ENCODE measurements at regions not wholly inside any gene's neighbourhood (a gene's known extent, or its start where the extent isn't known, plus 50 kb on each side); places are given as distances from the start of the nearest gene placed in this dataset.
"Not testable (repeated sequence)": the region's sequence is repeated elsewhere in the genome, so short reads cannot be mapped to it uniquely, and the experiment has no call there.

DNA sequence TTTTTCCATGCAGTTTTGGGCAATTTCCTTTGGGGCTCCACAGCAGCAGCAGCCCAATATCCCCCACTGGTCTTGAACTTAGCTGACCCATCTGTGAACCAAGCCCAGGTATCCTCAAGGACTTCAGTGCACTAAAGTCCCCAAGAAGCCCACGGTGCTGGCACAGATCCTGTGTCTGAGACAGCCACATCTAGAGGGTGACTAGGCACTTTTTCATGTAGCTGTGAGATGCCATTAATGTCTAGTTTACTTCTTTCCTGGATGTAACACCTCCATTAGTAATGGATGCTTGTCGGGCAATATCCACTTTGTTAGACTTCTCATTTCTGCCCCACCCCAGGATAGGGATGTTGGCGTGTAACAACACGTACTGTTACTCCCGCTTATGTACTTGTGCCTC, 117.9 kb downstream of the GPCPD1 start:
- no peak for DNase-seq (ENCODE audit: low read depth, low spot score)

DNA sequence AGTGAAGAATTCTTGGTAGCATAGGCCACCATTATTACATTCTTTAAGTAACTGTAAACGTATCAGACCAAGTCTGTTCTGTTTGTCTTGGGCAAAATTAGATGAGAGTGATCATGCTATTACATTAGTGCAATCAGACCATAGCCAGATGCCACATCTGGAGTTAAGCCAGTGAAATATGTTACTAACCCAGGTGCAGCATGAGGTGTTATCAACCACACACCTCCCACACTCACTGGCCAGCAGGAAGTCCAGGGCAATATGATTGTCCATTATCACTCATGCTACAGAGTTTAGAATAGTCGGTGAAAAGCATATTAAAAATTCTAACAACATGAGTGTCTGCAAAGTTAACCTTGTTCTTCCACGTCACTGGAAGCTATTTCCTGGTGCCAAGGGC, 119.4 kb downstream of the GPCPD1 start:
- DNase-seq (ENCODE audit: low read depth, low spot score) = no peak

DNA sequence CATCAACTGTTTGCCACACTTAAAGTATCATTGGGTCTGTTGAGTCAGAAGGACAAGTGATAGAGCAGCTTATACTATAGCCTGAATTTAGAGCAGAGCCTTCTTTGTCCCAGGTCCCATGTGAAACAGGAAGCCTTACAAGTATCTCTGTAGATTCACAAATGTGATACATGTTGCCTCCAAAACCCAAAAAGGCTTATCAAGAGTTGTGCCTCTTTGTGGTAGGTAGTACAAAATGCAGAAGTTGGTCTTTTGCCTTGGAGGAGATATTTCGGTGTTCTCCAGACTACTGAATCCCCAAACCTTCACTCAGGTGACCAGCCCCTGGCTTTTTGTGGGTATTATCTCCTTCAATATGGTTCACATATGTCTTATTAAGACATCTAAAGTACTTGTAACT, 121.2 kb downstream of the GPCPD1 start:
- no peak for DNase-seq (ENCODE audit: low read depth, low spot score)

DNA sequence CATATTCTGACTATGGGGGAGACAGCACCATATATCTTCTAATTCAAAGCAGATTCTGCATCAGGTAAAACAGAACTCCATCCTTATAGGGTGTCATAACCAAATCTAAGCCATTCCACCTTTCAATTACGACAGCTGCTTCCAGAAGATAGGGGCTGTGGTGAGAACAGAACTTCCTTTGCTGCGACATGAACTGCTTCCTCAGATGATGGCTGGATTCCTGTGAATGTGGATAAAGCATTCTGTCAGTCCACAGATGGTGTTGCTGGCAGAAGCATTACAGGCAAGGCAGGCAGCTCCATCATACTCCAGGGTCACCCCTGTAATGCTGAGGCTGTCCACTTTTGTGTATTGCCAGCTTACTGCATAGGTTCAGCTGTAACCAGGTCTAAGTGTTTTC, 122.0 kb downstream of the GPCPD1 start:
- no peak for DNase-seq (ENCODE audit: low read depth, low spot score)

DNA sequence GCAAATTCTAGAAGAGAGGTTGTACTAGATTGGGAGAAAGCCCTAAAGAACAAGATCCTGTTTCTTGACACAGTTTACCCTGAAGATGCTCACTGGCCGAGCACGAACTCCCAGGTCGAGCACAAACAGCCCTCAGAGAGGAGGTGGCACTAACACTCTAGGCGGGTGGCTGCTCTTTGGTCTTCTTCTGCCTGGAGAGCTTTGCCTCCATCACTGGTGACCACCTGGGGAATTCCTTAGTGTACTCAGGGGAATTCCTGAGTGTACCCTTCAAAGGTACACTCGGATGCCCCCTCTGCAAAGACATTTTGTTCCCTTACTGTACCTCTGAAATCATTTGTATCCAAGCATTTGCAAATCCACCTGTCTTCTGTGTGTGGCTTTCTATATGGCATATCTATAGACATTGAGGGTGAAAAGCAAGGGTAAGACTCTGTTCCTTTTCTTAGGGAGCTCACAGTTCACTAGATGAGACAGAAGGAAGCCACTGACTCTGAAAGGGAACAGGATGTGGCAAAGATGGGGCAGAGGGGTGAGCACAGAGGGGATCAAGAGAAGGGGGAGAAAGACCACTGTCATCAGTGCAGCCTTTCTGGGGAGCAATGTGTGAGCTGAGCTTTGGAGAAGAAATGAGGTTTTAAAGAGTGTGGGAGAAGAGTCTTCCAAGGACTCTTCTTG, 124.3 kb downstream of the GPCPD1 start:
- DNase-seq (ENCODE audit: low read depth, low spot score) = no peak

DNA sequence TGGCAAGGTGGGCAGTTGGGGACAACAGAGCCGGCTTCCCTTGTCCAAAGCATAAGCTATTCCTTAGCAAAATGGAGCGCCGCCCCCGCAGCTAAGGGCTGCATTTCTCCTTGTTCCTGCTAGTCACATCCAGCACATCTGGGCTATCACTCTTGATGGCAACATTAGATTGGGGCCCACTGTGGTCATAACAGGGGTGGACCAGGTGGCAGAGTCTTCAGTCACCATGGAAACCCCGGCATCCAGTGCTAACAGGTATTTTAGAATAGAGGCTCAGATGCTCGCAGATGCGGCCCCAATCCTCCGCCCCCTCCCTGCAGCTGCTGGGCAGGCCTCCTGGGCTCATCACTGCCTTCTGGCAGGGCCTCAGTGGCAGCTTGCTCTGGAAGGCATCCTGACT, 125.9 kb downstream of the GPCPD1 start:
- no peak for DNase-seq (ENCODE audit: low read depth, low spot score)

DNA sequence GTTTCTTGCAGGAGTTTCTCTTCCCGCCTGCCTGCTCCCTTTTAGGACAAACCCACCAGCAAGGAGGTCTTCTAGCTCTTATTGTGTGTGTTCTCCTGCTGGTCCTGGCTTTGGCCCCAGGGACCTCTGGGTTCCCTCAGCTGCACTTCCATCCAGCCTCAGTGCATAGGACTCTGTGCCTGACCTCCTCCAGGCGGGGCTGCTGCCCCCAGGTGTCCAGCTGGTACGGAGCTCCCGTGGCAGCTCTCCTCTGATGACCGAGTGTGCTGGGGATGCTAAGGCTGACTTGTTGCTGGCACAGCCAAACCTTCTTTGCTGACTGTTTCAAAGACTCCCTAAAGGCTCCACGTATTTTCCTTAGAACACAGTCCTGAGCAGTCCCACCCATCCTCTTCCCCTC, 126.5 kb downstream of the GPCPD1 start:
- DNase-seq (ENCODE audit: low read depth, low spot score) = no peak

DNA sequence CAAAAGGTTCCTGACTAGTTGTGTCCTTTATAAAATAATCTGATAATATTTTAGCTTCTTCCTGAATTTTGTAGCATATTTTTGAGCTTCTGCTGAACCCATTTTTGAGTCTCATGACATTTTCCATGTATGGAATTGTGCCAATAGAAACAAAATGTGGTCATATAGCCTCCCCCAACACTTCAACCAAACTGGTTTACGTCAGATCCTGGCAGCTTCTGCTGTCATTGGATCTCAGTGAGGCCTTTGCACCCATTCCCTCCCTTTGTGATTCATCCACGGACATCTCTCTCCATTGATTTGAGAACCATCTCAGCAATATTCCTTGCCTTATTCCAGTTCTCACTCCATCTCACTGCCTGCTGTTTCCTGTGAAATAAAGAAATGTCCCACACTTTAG, 128.0 kb downstream of the GPCPD1 start:
- no peak for DNase-seq (ENCODE audit: low read depth, low spot score)

DNA sequence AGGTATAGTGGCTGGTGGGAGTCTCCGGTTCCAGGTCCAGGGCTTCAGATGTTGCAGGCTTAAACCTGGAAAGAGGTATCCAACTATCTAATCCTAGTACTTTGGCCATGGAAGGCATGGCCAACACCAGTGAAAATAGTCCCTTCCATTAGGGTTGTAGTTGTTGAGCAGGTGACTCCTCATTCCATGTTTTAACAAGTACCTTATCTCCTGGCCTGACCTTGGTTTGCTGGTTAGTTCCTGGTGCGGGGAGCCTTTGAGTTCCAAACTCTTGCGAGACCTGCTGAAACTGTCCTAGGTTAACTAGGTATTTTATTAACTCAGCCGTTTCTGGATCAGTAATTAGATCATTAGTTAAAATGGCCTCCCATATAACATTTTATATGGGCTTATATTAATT, 128.9 kb downstream of the GPCPD1 start:
- DNase-seq (ENCODE audit: low read depth, low spot score) = no peak

DNA sequence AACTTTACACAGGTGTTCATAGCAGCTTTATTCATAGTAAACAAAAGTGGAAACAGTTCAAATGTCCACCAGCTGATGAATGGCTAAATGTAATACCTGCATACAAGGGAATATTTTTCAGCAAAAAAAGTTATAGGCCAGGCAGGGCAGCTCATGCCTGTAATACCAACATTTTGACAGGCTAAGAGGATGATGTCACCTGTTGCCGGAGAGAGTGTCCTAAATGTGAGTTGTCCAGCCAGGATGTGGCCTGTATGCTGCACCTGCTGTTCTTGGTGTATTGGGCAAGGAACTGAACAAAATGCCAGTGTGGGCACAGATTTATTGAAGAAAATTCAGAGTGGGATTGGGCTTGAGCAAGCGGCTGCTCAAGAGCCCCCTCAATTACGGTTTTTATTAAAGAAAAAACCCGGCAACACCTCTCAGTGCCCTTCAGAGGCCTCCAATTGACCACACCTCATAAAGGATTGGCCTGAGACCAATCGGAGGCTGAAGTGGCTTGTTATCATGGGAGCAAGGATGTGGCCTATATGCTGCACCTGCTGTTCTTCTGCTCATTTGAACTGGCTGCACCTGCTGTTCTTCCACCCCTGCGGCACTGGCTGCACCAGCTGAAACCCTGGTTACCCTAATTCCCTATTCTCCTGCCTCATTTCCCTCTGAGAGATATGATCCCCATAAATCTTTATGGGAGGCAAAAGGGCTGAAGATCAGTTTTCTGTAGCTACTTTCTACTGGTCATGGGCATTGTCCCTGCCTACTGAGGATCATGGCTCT, 129.8 kb downstream of the GPCPD1 start:
- DNase-seq (ENCODE audit: low read depth, low spot score) = no peak

DNA sequence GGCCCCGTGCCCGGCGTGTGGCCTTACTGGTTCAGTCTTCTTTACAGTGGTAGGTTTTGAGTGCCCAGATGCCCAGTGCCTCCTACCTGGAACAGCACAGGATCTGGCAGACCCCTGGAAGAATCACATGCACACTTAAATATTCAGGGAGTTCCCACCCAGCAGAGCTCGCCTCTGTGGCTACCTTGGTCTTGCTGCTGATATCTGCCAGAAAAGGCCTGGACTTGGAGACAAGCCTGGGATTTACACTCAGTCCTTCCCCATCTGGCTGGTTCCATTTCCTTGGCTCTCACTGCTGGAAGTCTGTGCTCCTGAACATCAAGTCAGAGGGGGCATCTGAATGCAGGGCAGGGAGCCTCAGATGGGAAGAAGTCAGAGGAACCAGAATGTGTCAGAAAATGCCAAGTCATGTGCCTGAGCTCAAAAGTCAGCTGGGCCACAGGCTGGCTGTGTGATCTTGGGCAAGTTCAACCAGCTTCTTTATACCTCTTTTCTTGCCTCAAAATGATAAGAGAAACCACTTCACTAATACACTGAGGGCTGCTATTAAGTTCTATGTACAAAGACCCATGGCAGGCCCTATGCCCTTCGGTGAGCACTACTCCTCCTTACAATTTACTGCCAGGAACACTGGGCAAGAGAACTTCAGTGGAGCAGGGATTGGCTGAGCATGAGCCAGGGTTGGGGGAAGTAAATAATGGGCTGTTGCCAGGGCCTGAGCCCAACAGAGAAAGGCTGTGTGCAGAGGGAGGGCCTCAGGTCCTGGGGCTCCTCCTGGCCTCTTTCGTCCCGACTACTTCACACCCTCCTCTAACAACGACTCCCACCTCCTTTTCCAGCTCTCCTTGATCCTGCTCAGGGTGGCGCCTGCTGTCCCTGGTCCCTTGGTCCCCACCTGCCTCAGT, 135.9 kb downstream of the GPCPD1 start:
- no peak for DNase-seq (ENCODE audit: low read depth, low spot score)

DNA sequence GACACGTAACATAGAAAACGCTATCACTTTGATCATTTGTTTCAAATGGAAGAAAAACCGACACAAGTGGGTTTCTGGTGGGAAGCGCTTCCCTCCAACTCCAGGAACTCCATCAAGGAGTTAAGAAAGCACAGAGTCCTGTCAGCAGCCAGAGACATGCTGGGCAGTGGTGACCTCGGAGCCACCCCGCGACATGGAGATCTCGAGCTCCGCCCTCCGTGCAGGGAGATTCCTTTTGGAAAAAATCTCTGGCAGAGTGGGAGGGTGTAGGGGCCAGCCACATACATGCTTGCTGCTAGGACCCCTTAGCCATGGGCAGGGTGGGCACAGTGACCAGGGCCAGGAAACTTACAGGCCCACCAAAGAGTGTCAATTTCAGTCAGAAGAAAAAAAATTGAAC, 138.9 kb downstream of the GPCPD1 start:
- not testable (repeated sequence) for DNase-seq (ENCODE audit: low read depth, low spot score)

DNA sequence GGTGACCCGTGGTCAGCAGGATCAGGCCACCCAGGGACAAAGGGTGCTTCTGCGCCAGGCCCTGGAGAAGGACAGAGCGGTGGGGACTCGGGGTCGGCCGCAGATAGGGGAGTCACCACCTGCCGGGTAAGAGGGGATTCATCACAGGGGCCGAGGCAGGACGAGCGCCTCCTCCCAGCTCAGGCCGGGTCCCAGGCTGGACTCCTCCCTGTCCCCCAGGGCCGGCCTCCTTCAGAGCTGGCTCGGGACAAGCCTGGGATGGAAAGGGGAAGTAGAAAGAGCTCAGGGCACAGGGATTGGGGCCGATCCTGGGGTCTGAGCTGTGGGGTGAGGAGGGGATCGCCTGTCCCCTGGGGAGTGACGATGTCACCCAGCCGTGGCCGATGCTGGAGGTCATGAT, 139.4 kb downstream of the GPCPD1 start:
- DNase-seq (ENCODE audit: low read depth, low spot score) = no peak

DNA sequence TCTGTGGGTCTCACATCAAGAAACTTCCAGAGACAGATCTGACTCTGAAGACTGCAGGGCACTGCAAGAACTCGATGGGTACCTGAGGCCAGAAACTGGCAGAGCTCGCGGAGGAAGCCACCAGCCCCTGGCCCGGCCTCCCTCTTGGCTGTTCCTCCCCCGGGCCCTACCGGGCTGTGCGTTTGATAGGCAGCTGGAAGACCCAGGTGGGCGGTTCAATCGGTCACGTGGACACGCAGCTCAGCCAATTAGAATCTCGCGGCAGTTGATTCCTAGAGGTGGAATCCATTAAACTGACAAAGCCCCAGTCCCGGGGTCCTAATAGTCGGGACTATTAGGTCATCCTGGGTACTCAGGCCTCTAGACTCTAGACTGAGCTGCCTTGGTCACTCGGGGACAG, 139.9 kb downstream of the GPCPD1 start:
- DNase-seq (ENCODE audit: low read depth, low spot score) = no peak

DNA sequence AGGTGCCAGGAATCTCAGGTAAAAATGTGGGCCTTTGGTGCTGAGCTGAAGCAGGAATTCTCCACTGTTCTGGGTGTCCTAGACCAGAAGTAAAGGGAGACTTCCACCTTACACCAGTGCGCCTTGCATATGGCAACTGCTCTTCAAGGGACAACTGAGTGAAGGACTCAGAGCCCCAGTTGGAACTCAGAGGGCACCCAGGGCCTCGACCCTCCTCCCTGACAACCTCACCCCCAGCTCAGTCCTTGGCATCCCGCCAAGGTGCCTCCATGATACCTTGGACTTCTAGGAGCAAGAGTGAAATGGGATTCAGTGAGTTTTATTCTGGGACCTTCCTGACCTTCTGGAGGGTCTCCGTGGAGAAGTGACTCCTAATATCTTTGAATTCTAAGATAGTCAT, 140.3 kb downstream of the GPCPD1 start:
- no peak for DNase-seq (ENCODE audit: low read depth, low spot score)

DNA sequence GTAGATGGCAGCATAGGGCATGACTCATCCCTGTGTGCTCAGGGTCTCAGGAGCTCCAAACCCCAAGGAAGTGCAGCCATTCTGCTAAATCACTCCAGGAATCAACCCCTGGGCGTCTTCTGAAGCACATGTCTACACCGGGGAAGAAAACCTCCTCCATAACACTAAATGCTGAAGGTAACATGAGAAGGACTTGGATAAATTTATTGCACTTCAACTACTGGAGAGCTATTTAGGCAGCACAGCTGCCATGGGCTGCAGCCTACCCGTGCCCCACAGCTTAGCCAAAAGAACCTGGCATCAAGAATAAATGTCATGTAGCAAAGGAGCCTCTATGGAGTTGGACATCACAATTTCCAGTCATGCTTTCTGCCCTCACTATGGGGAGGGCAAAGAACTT, 141.7 kb downstream of the GPCPD1 start:
- DNase-seq (ENCODE audit: low read depth, low spot score) = no peak

DNA sequence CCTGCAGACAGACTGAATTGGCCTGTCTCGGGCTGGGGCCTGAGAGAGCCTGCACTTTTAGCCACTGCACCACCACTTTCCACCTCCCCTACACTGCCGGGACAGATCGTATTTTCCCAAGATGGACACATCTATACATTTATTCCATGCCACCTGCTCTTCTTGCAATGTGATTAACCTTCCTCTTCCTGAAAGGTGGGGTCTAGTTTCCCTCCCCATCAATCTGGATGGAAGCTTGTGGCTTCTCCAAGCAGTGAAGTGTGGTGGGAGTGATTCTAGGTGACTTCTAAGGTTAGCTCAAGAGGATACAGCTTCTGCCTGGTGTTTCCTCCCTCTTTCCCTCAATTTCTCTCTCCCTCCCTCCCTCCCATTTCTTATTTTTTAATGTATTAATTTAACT, 143.7 kb downstream of the GPCPD1 start:
- DNase-seq (ENCODE audit: low read depth, low spot score) = no peak

DNA sequence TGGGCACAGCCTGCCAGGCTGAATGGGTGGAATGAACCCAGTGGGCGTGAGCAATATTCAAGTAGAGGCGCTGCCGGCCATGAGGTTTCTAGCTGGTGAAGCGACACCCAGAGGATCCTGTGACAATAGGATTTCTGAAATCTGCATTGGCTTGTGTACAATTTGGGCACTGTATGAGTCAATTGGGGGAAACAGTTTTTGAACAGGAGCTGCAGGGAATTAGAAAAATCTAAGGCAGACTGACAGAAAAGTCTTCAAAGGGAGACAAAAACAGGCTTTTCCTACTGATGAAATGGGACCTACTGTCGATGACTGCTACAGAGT, 145.2 kb downstream of the GPCPD1 start:
- no peak for DNase-seq (ENCODE audit: low read depth, low spot score)

DNA sequence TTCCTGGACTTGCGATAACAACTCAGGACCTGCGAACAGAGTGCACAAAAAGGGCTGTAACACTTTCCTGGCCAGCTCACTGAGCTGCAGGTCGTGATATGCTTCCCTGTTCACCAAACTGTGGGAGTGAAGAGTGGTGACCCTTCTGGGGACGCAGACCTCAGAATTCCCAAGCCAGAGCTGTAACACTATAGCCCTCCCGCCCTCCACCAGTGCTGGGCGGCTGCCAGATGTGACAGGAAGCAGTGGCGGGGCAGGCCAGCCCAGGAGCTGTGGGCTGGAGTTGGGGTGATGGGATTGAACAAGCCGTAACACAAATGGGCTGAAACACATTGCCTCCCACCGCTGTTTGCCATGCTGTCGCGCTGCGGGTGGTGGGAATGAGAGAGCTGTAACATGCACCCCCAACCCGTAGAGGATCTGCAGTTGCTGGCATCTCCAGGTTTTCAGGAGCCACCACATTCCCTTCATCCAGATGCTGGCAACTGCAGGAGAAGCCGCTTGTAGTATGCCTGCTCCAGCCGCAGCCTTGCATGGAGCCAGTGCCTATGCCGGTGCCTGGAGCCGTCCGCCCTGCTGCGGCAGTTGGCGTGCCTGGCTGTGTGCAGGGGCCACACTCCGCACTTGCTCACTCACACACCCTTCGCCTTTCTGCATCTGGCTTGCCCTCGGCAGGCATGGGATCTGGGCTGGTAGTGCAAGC, 145.8 kb downstream of the GPCPD1 start:
- DNase-seq (ENCODE audit: low read depth, low spot score) = no peak

DNA sequence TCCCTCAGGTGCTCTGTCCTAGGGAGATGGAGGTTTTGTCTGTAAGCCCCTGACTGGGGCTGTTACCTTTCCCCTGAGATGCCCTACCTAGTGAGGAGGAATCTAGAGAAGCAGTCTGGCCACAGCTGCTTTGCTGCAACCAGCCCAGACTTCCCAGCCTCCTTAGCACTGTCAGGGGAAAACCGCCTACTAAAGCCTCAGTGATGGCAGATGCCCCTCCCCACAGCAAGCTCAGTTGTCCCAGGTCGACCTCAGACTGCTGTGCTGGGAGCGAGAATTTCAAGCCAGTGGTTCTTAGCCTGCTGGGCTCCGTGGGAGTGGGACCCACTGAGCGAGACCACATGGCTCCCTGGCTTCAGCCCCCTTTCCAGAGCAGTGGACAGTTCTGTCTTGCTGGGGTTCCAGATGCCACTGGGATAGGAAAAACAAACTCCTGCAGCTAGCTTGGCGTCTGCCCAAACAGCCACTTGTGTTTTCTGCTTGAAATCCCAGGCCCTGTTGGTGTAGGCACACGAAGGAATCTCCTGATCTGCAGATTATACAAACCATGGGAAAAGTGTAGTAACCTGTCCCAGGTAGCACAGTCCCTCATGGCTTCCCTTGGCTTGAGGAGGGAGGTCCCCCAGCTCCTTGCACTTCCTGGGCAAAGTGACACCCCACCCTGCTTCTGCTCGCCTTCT, 146.4 kb upstream of the PROKR2 start:
- no peak for DNase-seq (ENCODE audit: low read depth, low spot score)

DNA sequence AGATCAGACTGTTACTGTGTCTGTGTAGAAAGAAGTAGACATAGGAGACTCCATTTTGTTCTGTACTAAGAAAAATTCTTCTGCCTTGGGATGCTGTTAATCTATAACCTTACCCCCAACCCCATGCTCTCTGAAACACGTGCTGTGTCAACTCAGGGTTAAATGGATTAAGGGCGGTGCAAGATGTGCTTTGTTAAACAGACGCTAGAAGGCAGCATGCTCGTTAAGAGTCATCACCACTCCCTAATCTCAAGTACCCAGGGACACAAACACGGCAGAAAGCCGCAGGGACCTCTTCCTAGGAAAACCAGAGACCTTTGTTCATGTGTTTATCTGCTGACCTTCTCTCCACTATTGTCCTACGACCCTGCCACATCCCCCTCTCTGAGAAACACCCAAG, 137.0 kb upstream of the PROKR2 start:
- DNase-seq (ENCODE audit: low read depth, low spot score) = not testable (repeated sequence)

Measured in activated CD4-positive, CD25-positive, alpha-beta regulatory T cell treated with anti-CD3 and anti-CD28 coated beads, Interleukin-2, amount 50 U/mL, for 16 hours (primary cell).